AG10803 (cell line): ENCODE measurements at regions not wholly inside any gene's neighbourhood (a gene's known extent, or its start where the extent isn't known, plus 50 kb on each side); places are given as distances from the start of the nearest gene placed in this dataset.
"Not testable (repeated sequence)": the region's sequence is repeated elsewhere in the genome, so short reads cannot be mapped to it uniquely, and the experiment has no call there.

Source experiments
- DNase-seq: peaks from one replicate; pipeline ENCODE4 v3.0.0; 2010; ENCODE audit warnings: low read depth
- H3K4me3 ChIP-seq: 2 replicates; pipeline ENCODE4 v1.5.1; 2011; ENCODE audit warnings: mild to moderate bottlenecking, low read length, control low read depth
- TF ChIP-seq, protein P1 (sequence below): conservative IDR thresholded peaks from 2 replicates; pipeline ENCODE4 v1.5.1; 2011; ENCODE audit warnings: mild to moderate bottlenecking, low read length, control low read depth, inconsistent platforms

DNA sequence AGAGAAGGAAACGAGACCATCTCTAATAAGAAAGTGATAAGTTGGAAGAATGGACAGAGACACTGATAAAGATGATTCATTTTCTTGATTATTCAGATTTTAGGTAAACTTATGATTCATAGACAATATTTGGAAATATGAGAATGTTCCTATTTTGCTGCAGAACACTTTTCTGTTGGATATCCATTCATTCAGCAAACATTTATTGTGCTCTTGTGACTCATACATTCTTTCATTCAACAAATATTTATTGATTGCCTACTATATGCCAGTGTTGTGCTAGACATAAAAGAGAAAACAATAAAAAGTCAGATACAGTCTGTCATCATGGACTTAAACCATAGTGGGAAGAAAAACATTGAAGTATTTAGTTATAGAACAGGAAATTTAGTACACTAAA lies 1232.0 kb downstream of the STIM2 start:
- DNase-seq: no peak
- TF ChIP-seq, protein P1, sequence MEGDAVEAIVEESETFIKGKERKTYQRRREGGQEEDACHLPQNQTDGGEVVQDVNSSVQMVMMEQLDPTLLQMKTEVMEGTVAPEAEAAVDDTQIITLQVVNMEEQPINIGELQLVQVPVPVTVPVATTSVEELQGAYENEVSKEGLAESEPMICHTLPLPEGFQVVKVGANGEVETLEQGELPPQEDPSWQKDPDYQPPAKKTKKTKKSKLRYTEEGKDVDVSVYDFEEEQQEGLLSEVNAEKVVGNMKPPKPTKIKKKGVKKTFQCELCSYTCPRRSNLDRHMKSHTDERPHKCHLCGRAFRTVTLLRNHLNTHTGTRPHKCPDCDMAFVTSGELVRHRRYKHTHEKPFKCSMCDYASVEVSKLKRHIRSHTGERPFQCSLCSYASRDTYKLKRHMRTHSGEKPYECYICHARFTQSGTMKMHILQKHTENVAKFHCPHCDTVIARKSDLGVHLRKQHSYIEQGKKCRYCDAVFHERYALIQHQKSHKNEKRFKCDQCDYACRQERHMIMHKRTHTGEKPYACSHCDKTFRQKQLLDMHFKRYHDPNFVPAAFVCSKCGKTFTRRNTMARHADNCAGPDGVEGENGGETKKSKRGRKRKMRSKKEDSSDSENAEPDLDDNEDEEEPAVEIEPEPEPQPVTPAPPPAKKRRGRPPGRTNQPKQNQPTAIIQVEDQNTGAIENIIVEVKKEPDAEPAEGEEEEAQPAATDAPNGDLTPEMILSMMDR: no peak
- H3K4me3 ChIP-seq: no peak overlapping the region

DNA sequence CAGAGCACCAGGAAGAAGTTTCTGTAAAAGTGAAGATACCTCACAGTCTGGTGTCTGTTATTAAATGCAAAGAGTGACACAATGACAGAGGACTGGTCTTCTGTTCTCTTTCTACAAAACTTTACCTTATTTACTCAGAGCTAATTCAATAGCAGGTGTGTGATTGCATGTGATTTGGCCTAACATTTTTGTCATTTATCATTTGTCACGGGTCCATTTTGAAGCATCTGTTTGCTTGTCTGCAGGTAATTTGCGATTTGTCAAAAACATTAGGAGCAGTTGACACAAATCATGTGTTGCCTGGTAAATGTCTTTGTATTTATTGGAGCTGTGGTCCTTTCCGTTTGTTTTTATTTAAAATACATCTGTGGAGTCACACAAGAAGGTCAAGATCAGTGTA lies 1232.4 kb downstream of the STIM2 start:
- no peak overlapping the region for H3K4me3 ChIP-seq
- TF ChIP-seq, protein P1: no peak
- no peak for DNase-seq

DNA sequence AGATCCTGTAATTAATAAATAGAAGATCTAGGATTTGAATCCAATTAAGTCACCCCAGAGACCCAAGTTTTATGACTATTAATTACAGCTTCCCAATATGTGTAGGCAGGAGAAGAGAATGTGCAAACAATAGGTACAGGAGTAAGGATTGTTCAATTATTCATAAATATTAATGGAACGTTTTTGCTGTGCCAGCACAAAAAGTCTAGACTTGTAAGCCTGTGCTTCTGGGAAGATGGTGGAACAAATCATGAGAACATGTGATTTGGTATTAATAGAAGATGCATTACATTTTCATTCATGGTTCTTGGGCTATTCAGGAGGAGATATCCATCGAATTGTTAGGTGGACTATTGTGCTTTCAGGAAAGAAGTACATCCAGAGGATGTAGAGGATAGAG lies 1240.9 kb downstream of the STIM2 start:
- DNase-seq: no peak
- TF ChIP-seq, protein P1: no peak
- no peak overlapping the region for H3K4me3 ChIP-seq

GRCh38 chr4:28105271-28105859 lies 1244.7 kb downstream of the STIM2 start:
- no peak for DNase-seq
- TF ChIP-seq, protein P1: no peak
- H3K4me3 ChIP-seq: no peak overlapping the region

- TF ChIP-seq, protein P1: no peak
- H3K4me3 ChIP-seq: no peak overlapping the region
- DNase-seq: no peak
Measured at GRCh38 chr4:28106155-28106554, 1245.5 kb downstream of the STIM2 start.

DNA sequence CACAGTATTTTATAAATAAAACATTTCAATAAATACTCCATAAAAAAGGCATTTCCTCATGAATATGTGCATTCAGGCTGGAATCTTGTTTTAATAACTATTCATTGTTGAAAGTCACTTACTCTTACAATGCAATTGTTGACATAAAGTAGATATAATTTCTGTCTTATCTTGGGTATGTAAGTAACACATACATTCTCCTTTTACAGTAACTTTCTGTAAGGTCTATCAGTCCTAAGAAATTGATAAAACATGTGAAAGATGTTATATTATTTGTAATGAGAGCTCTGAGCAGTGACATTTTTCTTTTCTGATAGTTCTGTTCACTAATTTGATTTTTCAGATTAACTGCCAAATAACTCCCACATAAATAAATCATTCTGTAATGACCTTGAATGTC lies 1249.2 kb downstream of the STIM2 start:
- TF ChIP-seq, protein P1: no peak
- H3K4me3 ChIP-seq: no peak overlapping the region
- no peak for DNase-seq

DNA sequence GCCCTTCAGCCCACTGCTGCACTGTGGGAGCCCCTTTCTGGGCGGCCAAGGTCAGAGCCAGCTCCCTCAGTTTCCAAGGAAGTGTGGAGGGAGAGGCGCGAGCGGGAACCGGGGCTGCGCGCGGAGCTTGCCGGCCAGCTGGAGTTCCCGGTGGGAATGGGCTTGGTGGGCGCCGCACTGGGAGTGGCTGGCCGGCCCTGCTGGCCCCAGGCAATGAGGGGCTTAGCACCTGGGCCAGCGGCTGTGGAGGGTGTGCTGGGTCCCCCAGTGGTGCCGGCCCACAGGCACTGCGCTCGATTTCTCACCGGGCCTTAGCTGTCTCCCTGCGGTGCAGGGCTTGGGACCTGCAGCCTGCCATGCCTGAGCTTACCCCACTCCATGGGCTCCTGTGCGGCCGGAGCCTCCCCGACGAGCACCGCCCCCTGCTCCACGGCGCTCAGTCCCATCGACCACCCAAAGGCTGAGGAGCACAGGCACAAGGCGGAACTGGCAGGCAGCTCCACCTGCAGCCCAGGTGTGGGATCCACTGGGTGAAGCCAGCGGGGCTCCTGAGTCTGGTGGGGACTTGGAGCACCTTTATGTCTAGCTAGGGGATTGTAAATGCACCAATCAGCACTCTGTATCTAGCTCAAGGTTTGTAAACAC lies 1252.2 kb downstream of the STIM2 start:
- not testable (repeated sequence) for H3K4me3 ChIP-seq, DNase-seq

DNA sequence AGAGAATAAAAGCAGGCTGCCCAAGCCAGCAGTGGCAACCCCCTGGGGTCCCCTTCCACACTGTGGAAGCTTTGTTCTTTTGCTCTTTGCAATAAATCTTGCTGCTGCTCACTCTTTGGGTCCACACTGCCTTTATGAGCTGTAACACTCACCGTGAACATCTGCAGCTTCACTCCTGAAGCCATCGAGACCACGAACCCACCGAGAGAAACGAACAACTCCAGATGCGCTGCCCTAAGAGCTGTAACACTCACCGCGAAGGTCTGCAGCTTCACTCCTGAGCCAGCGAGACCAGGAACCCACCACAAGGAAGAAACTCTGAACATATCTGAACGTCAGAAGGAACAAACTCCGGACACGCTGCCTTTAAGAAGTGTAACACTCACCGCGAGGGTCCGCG lies 1252.9 kb downstream of the STIM2 start:
- DNase-seq, H3K4me3 ChIP-seq: not testable (repeated sequence)

- not testable (repeated sequence) for DNase-seq, H3K4me3 ChIP-seq
Measured at GRCh38 chr4:28116526-28117083, 1256.0 kb downstream of the STIM2 start.
